PC-3 (cell line): ENCODE measurements at regions not wholly inside any gene's neighbourhood (a gene's known extent, or its start where the extent isn't known, plus 50 kb on each side); places are given as distances from the start of the nearest gene placed in this dataset.

ENCODE experiments used
- ATAC-seq: fragments of 200-7000 bp; cut with Tn5 transposase; 2 replicates; pipeline ENCODE4 v1.9.1; 2020; ENCODE audit warnings: mild to moderate bottlenecking, moderate library complexity
- BruUV-seq: library from RNA; stranded (reverse); fragments of 400-500 nt; replicated peaks from 2 replicates; lab custom pipeline; 2021; lab: Mats Ljungman, UMichigan
- CTCF ChIA-PET: fragments of 300-600 bp; sonication (Branson Sonifier 250); formaldehyde crosslinking; loops from one replicate; lab custom pipeline; 2022; ENCODE audit warnings: antibody characterized with exemption; lab: Charles Lee
- POLR2A ChIA-PET: fragments of 300-600 bp; sonication (Branson Sonifier 250); formaldehyde crosslinking; loops from one replicate; lab custom pipeline; 2022; ENCODE audit warnings: antibody characterized with exemption; ENCODE audit not compliant: unreplicated experiment; lab: Charles Lee
- DNase-seq: peaks from one replicate; pipeline ENCODE4 v3.0.0-alpha.2; 2015
- H2AFZ ChIP-seq: fragments of 300-600 bp; sonication (generic); 2 replicates; pipeline ENCODE4 v1.6.0; 2016; ENCODE audit warnings: antibody characterized with exemption, low read length
- H3F3A ChIP-seq: fragments of 300-600 bp; sonication (generic); one replicate; pipeline ENCODE4 v1.6.0; 2017; ENCODE audit warnings: antibody characterized with exemption, low read length, control low read depth, mild to moderate bottlenecking; ENCODE audit not compliant: unreplicated experiment
- H3K27ac ChIP-seq: fragments of 300-600 bp; sonication (generic); 2 replicates; pipeline ENCODE4 v1.5.1; 2016; ENCODE audit warnings: mild to moderate bottlenecking, low read length
- H3K27me3 ChIP-seq: fragments of 300-600 bp; sonication (generic); 2 replicates; pipeline ENCODE4 v1.6.1; 2016; ENCODE audit warnings: low read length, mixed read lengths
- H3K36me3 ChIP-seq: fragments of 300-600 bp; sonication (generic); 2 replicates; pipeline ENCODE4 v1.6.1; 2016; ENCODE audit warnings: low read depth, mixed run types, low read length, mixed read lengths
- H3K4me1 ChIP-seq: fragments of 300-600 bp; sonication (generic); 2 replicates; pipeline ENCODE4 v1.5.1; 2016; ENCODE audit warnings: low read length; ENCODE audit not compliant: insufficient read depth
- H3K4me2 ChIP-seq: fragments of 300-600 bp; sonication (generic); 2 replicates; pipeline ENCODE4 v1.6.0; 2016; ENCODE audit warnings: low read length
- H3K4me3 ChIP-seq: fragments of 300-600 bp; sonication (generic); 2 replicates; pipeline ENCODE4 v1.5.1; 2016; ENCODE audit warnings: mild to moderate bottlenecking, low read length, mixed read lengths
- H3K79me2 ChIP-seq: fragments of 300-600 bp; sonication (generic); 2 replicates; pipeline ENCODE4 v1.6.1; 2017; ENCODE audit warnings: low read length, mixed read lengths
- H3K9ac ChIP-seq: fragments of 300-600 bp; sonication (generic); 2 replicates; pipeline ENCODE4 v1.6.0; 2016; ENCODE audit warnings: mild to moderate bottlenecking, low read length
- H3K9me2 ChIP-seq: fragments of 300-600 bp; sonication (generic); replicated peaks from 2 replicates; pipeline ENCODE4 v1.6.1; 2016; ENCODE audit warnings: mixed run types, low read length, mixed read lengths
- H3K9me3 ChIP-seq: fragments of 300-600 bp; sonication (generic); 2 replicates; pipeline ENCODE4 v1.6.1; 2016; ENCODE audit warnings: low read length, mixed read lengths
- H4K20me1 ChIP-seq: fragments of 300-600 bp; sonication (generic); 2 replicates; pipeline ENCODE4 v1.6.1; 2016; ENCODE audit warnings: low read length, mixed read lengths
- CTCF ChIP-seq: fragments of 300-600 bp; sonication (generic); conservative IDR thresholded peaks from 2 replicates; pipeline ENCODE4 v1.5.1; 2017; ENCODE audit warnings: antibody characterized with exemption, low read depth, mild to moderate bottlenecking, low read length
- EZH2 ChIP-seq: fragments of 300-600 bp; sonication (generic); IDR thresholded peaks from one replicate; pipeline ENCODE4 v1.6.1; 2017; ENCODE audit warnings: antibody characterized with exemption, mild to moderate bottlenecking, low read length; ENCODE audit not compliant: unreplicated experiment
- EZH2phosphoT487 ChIP-seq: fragments of 300-600 bp; sonication (generic); IDR thresholded peaks from 2 replicates; pipeline ENCODE4 v1.6.1; 2018; ENCODE audit warnings: mild to moderate bottlenecking, antibody characterized with exemption, low read length, borderline replicate concordance
- intact Hi-C: fragments of 100-400 bp; cut with micrococcal nuclease; formaldehyde crosslinking; loops from 2 replicates; pipeline ENCODE4 v1.9.0; 2023

- H2AFZ ChIP-seq: no peak overlapping the region
- H3K4me1 ChIP-seq: peaks cover 57% of the 10 kb centered on the region
- H3F3A ChIP-seq: no peaks in the 10 kb centered on the region
- no peaks in the 10 kb centered on the region for H3K79me2 ChIP-seq
- H3K36me3 ChIP-seq: no peaks in the 10 kb centered on the region
- TF ChIP-seq EZH2phosphoT487: no peak
- TF ChIP-seq CTCF: no peak
- TF ChIP-seq EZH2: no peak
- no peaks in the 10 kb centered on the region for H3K9me3 ChIP-seq
- POLR2A ChIA-PET: no interaction called here
- no peak overlapping the region for H3K9ac ChIP-seq
- no TSS peak for BruUV-seq
- H4K20me1 ChIP-seq: no peaks in the 10 kb centered on the region
- no peaks in the 10 kb centered on the region for H3K27me3 ChIP-seq
- peak overlapping the region; percentile 66 for H3K4me2 ChIP-seq
- ATAC-seq: no peak
- intact Hi-C loops: no loop called here
- peak; percentile 74 for DNase-seq
- H3K27ac ChIP-seq: peak overlapping the region; percentile 59
- CTCF ChIA-PET: no interaction called here
- no peaks in the 10 kb centered on the region for H3K9me2 ChIP-seq
- H3K4me3 ChIP-seq: no peak overlapping the region
Observed at GRCh38 chr20:22768266-22769178, 184.2 kb upstream of the FOXA2 start.

GRCh38 chr20:22770241-22770800 lies 185.9 kb upstream of the FOXA2 start:
- H3K9ac ChIP-seq: no peak overlapping the region
- H3K4me1 ChIP-seq: peaks cover 66% of the 10 kb centered on the region
- DNase-seq: no peak
- no peaks in the 10 kb centered on the region for H4K20me1 ChIP-seq
- no peaks in the 10 kb centered on the region for H3K9me2 ChIP-seq
- no peaks in the 10 kb centered on the region for H3K9me3 ChIP-seq
- no TSS peak for BruUV-seq
- H3K79me2 ChIP-seq: no peaks in the 10 kb centered on the region
- ATAC-seq: no peak
- H3K27ac ChIP-seq: no peak overlapping the region
- ChIA-PET CTCF (no interaction called here), POLR2A (no interaction called here)
- no peaks in the 10 kb centered on the region for H3K36me3 ChIP-seq
- no peak overlapping the region for H2AFZ ChIP-seq
- 0 out of 2 replicates have a peak overlapping the region, but pooled peaks have one; percentile 5 for H3K4me2 ChIP-seq
- H3K27me3 ChIP-seq: no peaks in the 10 kb centered on the region
- TF ChIP-seq CTCF: no peak
- TF ChIP-seq EZH2: no peak
- TF ChIP-seq EZH2phosphoT487: no peak
- H3K4me3 ChIP-seq: no peak overlapping the region
- intact Hi-C loops: no loop called here
- H3F3A ChIP-seq: peaks cover 2% of the 10 kb centered on the region

GRCh38 chr20:22771706-22772105 lies 187.3 kb upstream of the FOXA2 start:
- H3K9ac ChIP-seq: no peak overlapping the region
- ChIA-PET CTCF (no interaction called here), POLR2A (no interaction called here)
- H3F3A ChIP-seq: peaks cover 3% of the 10 kb centered on the region
- no peaks in the 10 kb centered on the region for H4K20me1 ChIP-seq
- no peak for TF ChIP-seq EZH2phosphoT487
- TF ChIP-seq CTCF: no peak
- TF ChIP-seq EZH2: no peak
- H3K79me2 ChIP-seq: no peaks in the 10 kb centered on the region
- no peak for ATAC-seq
- H3K27ac ChIP-seq: peak overlapping the region; percentile 32
- H3K9me3 ChIP-seq: no peaks in the 10 kb centered on the region
- no peak overlapping the region for H3K4me3 ChIP-seq
- H2AFZ ChIP-seq: peak overlapping the region; percentile 6; the same call in 1 of the 2 replicates
- peaks cover 78% of the 10 kb centered on the region for H3K4me1 ChIP-seq
- no peaks in the 10 kb centered on the region for H3K36me3 ChIP-seq
- H3K27me3 ChIP-seq: no peaks in the 10 kb centered on the region
- H3K4me2 ChIP-seq: peak overlapping the region; percentile 48
- no peaks in the 10 kb centered on the region for H3K9me2 ChIP-seq
- BruUV-seq: no TSS peak
- intact Hi-C loops: no loop called here
- DNase-seq: peak; percentile 94
